Vagina (tissue), 2 donors: ENCODE measurements at regions not wholly inside any gene's neighbourhood (a gene's known extent, or its start where the extent isn't known, plus 50 kb on each side); places are given as distances from the start of the nearest gene placed in this dataset.

Experiments used
- POLR2A ChIP-seq, 2 donors: fragments of 450-650 bp; IDR thresholded peaks; one replicate each; pipeline ENCODE4 v1.6.1; 2017; ENCODE audit warnings: antibody characterized with exemption in 2 of 2, mild to moderate bottlenecking in 2 of 2, moderate library complexity in 2 of 2
- TF ChIP-seq, protein P1 (sequence below), 3 experiments: fragments of 450-650 bp in 2 of 3; fragments of 200-600 bp in 1 of 3; sonication (generic) in 1 of 3; IDR thresholded peaks; one replicate each; pipeline ENCODE4 v1.5.1; 2017 to 2019; ENCODE audit warnings: antibody characterized with exemption in 3 of 3, mild to moderate bottlenecking in 2 of 3, moderate library complexity in 2 of 3

DNA sequence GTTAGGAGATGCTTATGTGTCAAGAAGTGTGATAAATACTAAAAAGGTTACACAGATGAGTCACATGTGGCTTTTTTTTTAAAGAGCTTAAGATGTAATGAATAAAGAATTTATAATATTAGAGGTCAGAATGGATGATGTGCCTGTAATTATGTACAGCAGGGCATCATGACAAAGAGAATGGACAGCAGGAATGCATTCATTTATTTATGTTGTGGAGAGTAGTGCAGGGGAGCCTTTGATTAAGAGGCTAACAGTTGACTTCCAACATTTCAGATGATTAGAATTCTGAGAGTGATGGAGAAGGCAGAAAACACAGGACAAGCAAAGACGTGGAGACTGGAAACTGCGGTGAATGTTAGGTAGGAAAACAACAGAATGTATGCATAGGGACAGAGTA is 691.4 kb upstream of the POM121L12 start:
- TF ChIP-seq, protein P1, sequence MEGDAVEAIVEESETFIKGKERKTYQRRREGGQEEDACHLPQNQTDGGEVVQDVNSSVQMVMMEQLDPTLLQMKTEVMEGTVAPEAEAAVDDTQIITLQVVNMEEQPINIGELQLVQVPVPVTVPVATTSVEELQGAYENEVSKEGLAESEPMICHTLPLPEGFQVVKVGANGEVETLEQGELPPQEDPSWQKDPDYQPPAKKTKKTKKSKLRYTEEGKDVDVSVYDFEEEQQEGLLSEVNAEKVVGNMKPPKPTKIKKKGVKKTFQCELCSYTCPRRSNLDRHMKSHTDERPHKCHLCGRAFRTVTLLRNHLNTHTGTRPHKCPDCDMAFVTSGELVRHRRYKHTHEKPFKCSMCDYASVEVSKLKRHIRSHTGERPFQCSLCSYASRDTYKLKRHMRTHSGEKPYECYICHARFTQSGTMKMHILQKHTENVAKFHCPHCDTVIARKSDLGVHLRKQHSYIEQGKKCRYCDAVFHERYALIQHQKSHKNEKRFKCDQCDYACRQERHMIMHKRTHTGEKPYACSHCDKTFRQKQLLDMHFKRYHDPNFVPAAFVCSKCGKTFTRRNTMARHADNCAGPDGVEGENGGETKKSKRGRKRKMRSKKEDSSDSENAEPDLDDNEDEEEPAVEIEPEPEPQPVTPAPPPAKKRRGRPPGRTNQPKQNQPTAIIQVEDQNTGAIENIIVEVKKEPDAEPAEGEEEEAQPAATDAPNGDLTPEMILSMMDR (IDR thresholded peaks at IDR 0.05), result no peak
- no peak for TF ChIP-seq POLR2A (IDR thresholded peaks at IDR 0.05)
